ENCODE measurements at regions not wholly inside any gene's neighbourhood (a gene's known extent, or its start where the extent isn't known, plus 50 kb on each side); places are given as distances from the start of the nearest gene placed in this dataset.
"Not testable (repeated sequence)": the region's sequence is repeated elsewhere in the genome, so short reads cannot be mapped to it uniquely, and the experiment has no call there.

GRCh38 chr12:84270470-84271140 is 642.0 kb downstream of the SLC6A15 start:
- no peak for DNase-seq
- in situ Hi-C loops (cut with HindIII; ENCODE audit: low pct_ligation_motif_present, low pct_unique_long_range_greater_than_20kb, low sequenced_read_pairs) = no loop called here

DNA sequence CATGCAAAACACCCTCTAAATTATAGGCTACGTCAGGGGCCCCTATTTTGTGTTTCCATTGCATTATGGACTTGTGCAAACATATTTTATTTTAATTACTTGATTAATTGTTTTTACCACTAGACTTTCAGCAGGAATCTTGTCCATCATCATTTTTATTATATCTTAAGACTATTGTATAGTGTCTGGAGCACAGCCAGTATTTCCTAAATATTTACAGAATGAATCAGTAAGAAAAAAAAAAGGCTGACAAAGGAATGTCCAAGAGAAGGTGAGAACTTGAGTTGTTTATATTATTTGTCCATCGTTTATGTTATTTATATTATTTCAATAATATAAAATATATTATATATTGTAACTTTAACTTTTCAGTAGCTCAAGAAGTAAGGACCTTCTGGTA is 664.7 kb downstream of the SLC6A15 start:
- no peak for DNase-seq
- in situ Hi-C loops (cut with HindIII; ENCODE audit: low pct_ligation_motif_present, low pct_unique_long_range_greater_than_20kb, low sequenced_read_pairs) = no loop called here

DNA sequence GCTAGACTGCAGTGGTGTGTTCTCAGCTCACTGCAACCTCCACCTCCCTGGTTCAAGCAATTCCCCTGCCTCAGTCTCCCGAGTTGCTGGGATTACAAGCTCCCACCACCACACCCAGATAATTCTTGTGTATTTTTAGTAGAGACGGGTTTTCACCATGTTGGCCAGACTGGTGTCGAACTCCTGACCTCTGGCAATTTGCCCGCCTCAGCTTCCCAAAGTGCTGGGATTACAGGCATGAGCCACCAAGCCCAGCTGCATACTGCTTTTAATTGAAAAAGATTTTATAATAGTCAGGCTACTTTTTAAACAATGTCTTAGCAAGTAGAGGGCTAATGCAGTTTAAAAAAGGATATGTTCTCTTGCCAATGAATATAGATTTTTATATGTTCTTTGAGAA is 668.9 kb downstream of the SLC6A15 start:
- in situ Hi-C loops (cut with HindIII; ENCODE audit: low pct_ligation_motif_present, low pct_unique_long_range_greater_than_20kb, low sequenced_read_pairs) = no loop called here
- DNase-seq = no peak

DNA sequence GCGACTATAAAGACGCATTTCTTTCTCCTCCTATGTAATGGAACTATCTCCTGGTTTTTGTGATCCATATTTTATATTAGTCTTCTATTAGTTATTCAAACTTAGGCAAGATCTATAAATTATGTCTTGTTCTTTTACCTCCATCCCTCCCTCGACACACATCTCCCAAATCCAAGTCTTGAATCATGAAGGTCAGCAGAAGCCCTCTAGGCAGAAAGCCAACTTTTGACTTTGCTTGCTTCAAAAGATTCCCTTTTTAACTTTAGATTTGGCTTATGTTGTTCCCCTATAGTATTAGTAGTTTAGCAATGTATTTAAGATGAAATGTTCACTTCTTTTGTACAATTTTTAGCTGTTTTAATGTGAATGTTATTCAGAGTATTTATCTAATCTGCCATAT is 689.8 kb downstream of the SLC6A15 start:
- DNase-seq = no peak
- in situ Hi-C loops (cut with HindIII; ENCODE audit: low pct_ligation_motif_present, low pct_unique_long_range_greater_than_20kb, low sequenced_read_pairs) = no loop called here

DNA sequence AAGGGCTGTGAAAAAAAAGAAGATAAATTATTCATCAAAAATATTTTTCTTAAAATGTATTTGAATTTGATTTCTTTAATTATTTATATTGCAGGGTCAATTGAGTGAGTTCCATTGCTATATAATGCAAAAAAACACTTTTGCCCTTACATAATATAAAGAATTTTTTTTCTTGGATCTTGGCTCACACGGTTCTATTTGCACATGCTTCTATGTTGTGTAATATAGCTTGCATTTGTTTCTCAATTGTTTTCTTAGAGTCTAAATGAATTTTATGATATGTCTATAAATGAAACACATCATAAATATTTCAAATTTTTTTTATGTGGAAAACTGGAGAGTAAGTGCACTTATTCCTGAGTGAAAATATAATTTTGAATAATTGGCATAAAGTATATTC is 694.2 kb downstream of the SLC6A15 start:
- in situ Hi-C loops (cut with HindIII; ENCODE audit: low pct_ligation_motif_present, low pct_unique_long_range_greater_than_20kb, low sequenced_read_pairs) = no loop called here
- DNase-seq = no peak

- in situ Hi-C loops (cut with HindIII; ENCODE audit: low pct_ligation_motif_present, low pct_unique_long_range_greater_than_20kb, low sequenced_read_pairs) = no loop called here
- no peak for DNase-seq
Measured at GRCh38 chr12:84201976-84202375, 710.6 kb downstream of the SLC6A15 start.

- no peak for DNase-seq
- in situ Hi-C loops (cut with HindIII; ENCODE audit: low pct_ligation_motif_present, low pct_unique_long_range_greater_than_20kb, low sequenced_read_pairs) = no loop called here
Measured at GRCh38 chr12:84198294-84198946, 714.2 kb downstream of the SLC6A15 start.

GRCh38 chr12:84191779-84192178 is 720.8 kb downstream of the SLC6A15 start:
- in situ Hi-C loops (cut with HindIII; ENCODE audit: low pct_ligation_motif_present, low pct_unique_long_range_greater_than_20kb, low sequenced_read_pairs) = no loop called here
- no peak for DNase-seq

DNA sequence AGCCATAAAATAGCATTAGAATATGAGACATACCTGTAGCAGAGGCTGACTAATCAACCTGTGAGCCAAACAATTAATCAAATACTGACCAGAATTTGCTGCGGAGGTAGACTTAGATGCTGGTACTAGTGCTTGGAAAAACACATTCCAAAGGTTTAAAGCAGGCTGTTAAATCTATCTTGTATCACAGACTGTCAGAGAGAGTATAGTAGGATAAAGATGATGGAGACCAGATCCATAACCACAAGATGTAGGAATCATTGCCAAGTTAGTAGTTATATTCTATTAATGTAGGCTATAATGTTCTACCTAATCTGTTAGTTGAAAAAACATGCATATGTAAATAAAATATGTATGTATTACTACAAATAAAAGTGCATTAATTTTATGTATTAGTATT is 726.2 kb downstream of the SLC6A15 start:
- in situ Hi-C loops (cut with HindIII; ENCODE audit: low pct_ligation_motif_present, low pct_unique_long_range_greater_than_20kb, low sequenced_read_pairs) = no loop called here
- DNase-seq = no peak

- in situ Hi-C loops (cut with HindIII; ENCODE audit: low pct_ligation_motif_present, low pct_unique_long_range_greater_than_20kb, low sequenced_read_pairs) = no loop called here
- DNase-seq = no peak
Measured at GRCh38 chr12:84183576-84183975, 729.0 kb downstream of the SLC6A15 start.

GRCh38 chr12:84174115-84174514 is 738.5 kb downstream of the SLC6A15 start:
- DNase-seq = no peak
- in situ Hi-C loops (cut with HindIII; ENCODE audit: low pct_ligation_motif_present, low pct_unique_long_range_greater_than_20kb, low sequenced_read_pairs) = no loop called here

DNA sequence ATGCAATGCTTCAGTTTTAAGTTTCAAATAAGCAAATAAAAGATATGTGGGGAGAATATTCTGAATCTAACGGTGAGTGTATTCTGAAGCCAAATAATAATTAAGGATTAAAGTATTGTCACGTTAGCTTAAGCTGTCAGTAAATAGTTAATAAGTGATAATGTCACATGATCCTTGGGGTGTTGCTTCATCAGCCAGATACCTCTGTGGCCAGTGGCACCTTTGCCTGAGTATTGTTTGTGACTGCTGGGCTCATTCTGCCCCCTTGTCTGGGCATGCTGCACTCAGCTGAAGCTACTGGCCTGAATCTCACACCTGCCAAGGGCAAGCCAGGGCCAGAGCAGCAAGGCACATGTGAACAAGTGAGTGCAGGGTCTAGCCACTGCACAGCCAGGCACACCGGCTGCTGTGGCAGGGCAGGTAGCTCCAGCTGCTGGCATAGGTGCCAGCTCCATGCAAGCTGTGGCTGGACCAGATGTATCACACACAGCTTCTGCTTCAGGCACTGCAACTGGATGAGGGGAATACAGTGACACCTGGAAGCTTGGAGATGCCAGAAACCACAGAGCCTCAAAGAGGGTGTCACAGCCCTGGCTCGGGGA is 739.7 kb downstream of the SLC6A15 start:
- DNase-seq = no peak
- in situ Hi-C loops (cut with HindIII; ENCODE audit: low pct_ligation_motif_present, low pct_unique_long_range_greater_than_20kb, low sequenced_read_pairs) = no loop called here

DNA sequence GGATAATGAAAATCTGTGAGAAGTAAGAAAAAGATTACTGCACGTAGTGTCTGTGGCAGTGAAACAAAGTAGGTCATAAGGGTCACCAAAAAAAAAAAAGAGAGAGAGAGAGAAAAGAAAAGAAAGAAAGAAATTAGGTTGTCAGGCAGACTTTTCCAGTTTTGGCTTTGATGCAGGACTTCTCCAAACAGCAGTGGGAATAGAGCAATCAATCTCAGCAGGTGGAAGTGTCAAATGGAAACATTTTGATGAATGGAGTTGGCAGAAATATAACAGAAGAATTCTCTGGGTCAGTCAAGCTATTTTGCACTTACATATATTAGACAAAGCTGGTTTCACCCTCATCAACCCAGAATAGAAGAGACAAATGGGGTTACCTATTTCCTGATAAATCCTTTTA is 745.8 kb downstream of the SLC6A15 start:
- in situ Hi-C loops (cut with HindIII; ENCODE audit: low pct_ligation_motif_present, low pct_unique_long_range_greater_than_20kb, low sequenced_read_pairs) = no loop called here
- no peak for DNase-seq

DNA sequence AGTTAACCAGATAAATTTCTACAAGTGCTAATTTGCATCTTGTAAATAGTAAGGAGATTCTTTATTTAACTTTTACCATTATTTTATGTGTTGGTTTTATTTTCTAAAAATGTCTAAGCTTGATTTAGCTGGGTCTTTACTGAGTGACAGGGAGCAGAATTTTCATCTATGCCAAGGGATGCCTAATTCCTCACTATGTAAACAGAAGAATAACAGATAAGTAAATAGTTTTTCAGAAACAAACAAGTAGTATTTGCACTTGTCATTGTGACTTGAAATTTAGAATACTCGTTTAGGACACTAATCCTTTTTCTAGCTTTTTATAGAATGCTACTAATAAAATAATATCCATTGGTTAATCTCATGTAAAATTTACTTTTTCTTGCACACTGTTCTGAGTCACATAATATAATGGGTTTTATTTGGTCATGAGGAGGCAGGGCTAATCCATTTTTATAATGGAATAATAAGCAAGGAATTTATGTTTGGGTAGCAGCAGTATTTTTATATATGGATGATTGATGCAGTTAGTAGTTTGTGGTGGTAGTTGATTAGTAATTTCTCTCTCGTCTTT is 746.5 kb downstream of the SLC6A15 start:
- no peak for DNase-seq
- in situ Hi-C loops (cut with HindIII; ENCODE audit: low pct_ligation_motif_present, low pct_unique_long_range_greater_than_20kb, low sequenced_read_pairs) = no loop called here

GRCh38 chr12:84161296-84161695 is 751.3 kb downstream of the SLC6A15 start:
- in situ Hi-C loops (cut with HindIII; ENCODE audit: low pct_ligation_motif_present, low pct_unique_long_range_greater_than_20kb, low sequenced_read_pairs) = no loop called here
- no peak for DNase-seq

- no peak for DNase-seq
- in situ Hi-C loops (cut with HindIII; ENCODE audit: low pct_ligation_motif_present, low pct_unique_long_range_greater_than_20kb, low sequenced_read_pairs) = no loop called here
Measured at GRCh38 chr12:84159260-84159659, 753.3 kb downstream of the SLC6A15 start.

GRCh38 chr12:84157170-84157569 is 755.4 kb downstream of the SLC6A15 start:
- no peak for DNase-seq
- in situ Hi-C loops (cut with HindIII; ENCODE audit: low pct_ligation_motif_present, low pct_unique_long_range_greater_than_20kb, low sequenced_read_pairs) = no loop called here

GRCh38 chr12:84154991-84155930 is 757.3 kb downstream of the SLC6A15 start:
- in situ Hi-C loops (cut with HindIII; ENCODE audit: low pct_ligation_motif_present, low pct_unique_long_range_greater_than_20kb, low sequenced_read_pairs); DNase-seq: not testable (repeated sequence)
